Vagina (tissue), 2 donors: ENCODE measurements at regions not wholly inside any gene's neighbourhood (a gene's known extent, or its start where the extent isn't known, plus 50 kb on each side); places are given as distances from the start of the nearest gene placed in this dataset.

Experiments used
- POLR2A ChIP-seq, 2 donors: fragments of 450-650 bp; IDR thresholded peaks; one replicate each; pipeline ENCODE4 v1.6.1; 2017; ENCODE audit warnings: antibody characterized with exemption in 2 of 2, mild to moderate bottlenecking in 2 of 2, moderate library complexity in 2 of 2
- TF ChIP-seq, protein P1 (sequence below), 3 experiments: fragments of 450-650 bp in 2 of 3; fragments of 200-600 bp in 1 of 3; sonication (generic) in 1 of 3; IDR thresholded peaks; one replicate each; pipeline ENCODE4 v1.5.1; 2017 to 2019; ENCODE audit warnings: antibody characterized with exemption in 3 of 3, mild to moderate bottlenecking in 2 of 3, moderate library complexity in 2 of 3

DNA sequence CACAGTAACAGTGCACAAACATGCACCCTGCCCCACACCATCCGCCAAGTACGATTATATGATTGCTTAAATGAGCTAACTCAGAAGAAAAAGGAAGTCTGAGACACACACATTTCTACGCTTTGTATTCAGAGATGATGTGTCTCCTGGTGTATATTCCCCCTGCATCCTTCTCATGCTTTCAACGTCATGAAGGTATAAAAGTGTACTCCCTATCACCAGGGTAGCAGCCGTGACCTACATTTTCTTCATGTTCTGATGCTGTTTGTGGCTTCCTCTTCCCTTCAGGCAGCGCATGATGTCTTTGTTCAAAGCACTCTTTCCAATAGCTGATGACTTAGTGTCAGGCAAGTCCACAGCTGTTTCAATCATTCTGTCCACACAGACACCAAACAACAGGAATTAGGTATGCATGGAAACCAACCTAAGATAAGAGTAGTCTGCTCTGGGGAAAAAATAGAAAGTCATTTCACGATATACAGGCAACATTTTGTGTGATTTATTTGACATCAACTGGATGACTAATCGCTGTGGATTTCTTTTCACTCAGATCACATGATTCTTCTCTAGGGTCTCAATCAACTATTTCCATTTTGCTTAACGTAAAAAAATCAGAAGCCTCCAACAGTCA lies 269.4 kb upstream of the PTGER4 start:
- TF ChIP-seq, protein P1, sequence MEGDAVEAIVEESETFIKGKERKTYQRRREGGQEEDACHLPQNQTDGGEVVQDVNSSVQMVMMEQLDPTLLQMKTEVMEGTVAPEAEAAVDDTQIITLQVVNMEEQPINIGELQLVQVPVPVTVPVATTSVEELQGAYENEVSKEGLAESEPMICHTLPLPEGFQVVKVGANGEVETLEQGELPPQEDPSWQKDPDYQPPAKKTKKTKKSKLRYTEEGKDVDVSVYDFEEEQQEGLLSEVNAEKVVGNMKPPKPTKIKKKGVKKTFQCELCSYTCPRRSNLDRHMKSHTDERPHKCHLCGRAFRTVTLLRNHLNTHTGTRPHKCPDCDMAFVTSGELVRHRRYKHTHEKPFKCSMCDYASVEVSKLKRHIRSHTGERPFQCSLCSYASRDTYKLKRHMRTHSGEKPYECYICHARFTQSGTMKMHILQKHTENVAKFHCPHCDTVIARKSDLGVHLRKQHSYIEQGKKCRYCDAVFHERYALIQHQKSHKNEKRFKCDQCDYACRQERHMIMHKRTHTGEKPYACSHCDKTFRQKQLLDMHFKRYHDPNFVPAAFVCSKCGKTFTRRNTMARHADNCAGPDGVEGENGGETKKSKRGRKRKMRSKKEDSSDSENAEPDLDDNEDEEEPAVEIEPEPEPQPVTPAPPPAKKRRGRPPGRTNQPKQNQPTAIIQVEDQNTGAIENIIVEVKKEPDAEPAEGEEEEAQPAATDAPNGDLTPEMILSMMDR (IDR thresholded peaks at IDR 0.05) = no peak
- no peak for TF ChIP-seq POLR2A (IDR thresholded peaks at IDR 0.05)
